HG02588 (cell line): ENCODE measurements at regions not wholly inside any gene's neighbourhood (a gene's known extent, or its start where the extent isn't known, plus 50 kb on each side); places are given as distances from the start of the nearest gene placed in this dataset.

Experiments used
- ATAC-seq: cut with Tn5 transposase; IDR thresholded peaks from one replicate; pipeline ENCODE4 v1.9.1; 2021; ENCODE audit warnings: mild to moderate bottlenecking, moderate library complexity; ENCODE audit not compliant: unreplicated experiment

GRCh38 chr3:159210336-159210735 lies 408.5 kb downstream of the MFSD1 start:
- ATAC-seq = no peak

- no peak for ATAC-seq
Observed at GRCh38 chr3:159216311-159216710, 414.5 kb downstream of the MFSD1 start.

- ATAC-seq = no peak
Observed at GRCh38 chr3:159219231-159219630, 417.4 kb downstream of the MFSD1 start.

- no peak for ATAC-seq
Observed at GRCh38 chr3:159221335-159221734, 419.5 kb downstream of the MFSD1 start.

GRCh38 chr3:159229116-159229680 lies 427.3 kb downstream of the MFSD1 start:
- ATAC-seq = no peak

- no peak for ATAC-seq
Observed at GRCh38 chr3:159232966-159233365, 431.1 kb downstream of the MFSD1 start.

- no peak for ATAC-seq
Observed at GRCh38 chr3:159233734-159234133, 431.9 kb downstream of the MFSD1 start.

GRCh38 chr3:159234306-159234705 lies 432.5 kb downstream of the MFSD1 start:
- no peak for ATAC-seq

- ATAC-seq = no peak
Observed at GRCh38 chr3:159236321-159236720, 434.5 kb downstream of the MFSD1 start.

GRCh38 chr3:159237226-159237625 lies 435.4 kb downstream of the MFSD1 start:
- ATAC-seq = no peak

- ATAC-seq = no peak
Observed at GRCh38 chr3:159238646-159239045, 436.8 kb downstream of the MFSD1 start.

GRCh38 chr3:159239059-159239458 lies 437.2 kb downstream of the MFSD1 start:
- ATAC-seq = no peak

GRCh38 chr3:159244933-159245332 lies 443.1 kb downstream of the MFSD1 start:
- ATAC-seq = no peak

GRCh38 chr3:159245871-159246270 lies 444.0 kb downstream of the MFSD1 start:
- ATAC-seq = no peak

GRCh38 chr3:159246385-159246784 lies 444.5 kb downstream of the MFSD1 start:
- no peak for ATAC-seq

GRCh38 chr3:159249472-159250174 lies 447.8 kb downstream of the MFSD1 start:
- ATAC-seq = no peak

GRCh38 chr3:159250961-159251360 lies 449.1 kb downstream of the MFSD1 start:
- ATAC-seq = no peak

GRCh38 chr3:159252274-159252673 lies 450.4 kb downstream of the MFSD1 start:
- no peak for ATAC-seq

- ATAC-seq = no peak
Observed at GRCh38 chr3:159252772-159253384, 451.0 kb downstream of the MFSD1 start.

- ATAC-seq = no peak
Observed at GRCh38 chr3:159253860-159254259, 452.0 kb downstream of the MFSD1 start.

- ATAC-seq = no peak
Observed at GRCh38 chr3:159257954-159258353, 456.1 kb downstream of the MFSD1 start.

- no peak for ATAC-seq
Observed at GRCh38 chr3:159258934-159259333, 457.1 kb downstream of the MFSD1 start.
